Stimulated activated naive CD8-positive, alpha-beta T cell treated with anti-CD3 and anti-CD28 coated beads, Interleukin-15, amount 100 ng/mL, for 72 hours (primary cell): ENCODE measurements at regions not wholly inside any gene's neighbourhood (a gene's known extent, or its start where the extent isn't known, plus 50 kb on each side); places are given as distances from the start of the nearest gene placed in this dataset.

Experiments
- ATAC-seq: fragments of 150-1000 bp; cut with Tn5 transposase; 2 replicates; pipeline ENCODE4 v1.10.0; 2021; ENCODE audit warnings: mild to moderate bottlenecking, moderate library complexity
- DNase-seq, 2 donors: peaks; one replicate each; pipeline ENCODE4 v3.0.0; 2021 to 2022
- H3K27ac Mint-ChIP-seq, 2 donors: one replicate each; pipeline ENCODE4 v1.8.0; 2022; ENCODE audit warnings: mild to moderate bottlenecking in 2 of 2, mixed read lengths in 2 of 2, moderate library complexity in 2 of 2
- H3K27me3 Mint-ChIP-seq: one replicate; pipeline ENCODE4 v1.8.0; 2022; ENCODE audit warnings: mixed read lengths
- H3K4me1 Mint-ChIP-seq: one replicate; pipeline ENCODE4 v1.8.0; 2022; ENCODE audit warnings: mild to moderate bottlenecking, mixed read lengths
- H3K4me3 Mint-ChIP-seq, 2 donors: one replicate each; pipeline ENCODE4 v1.8.0; 2022; ENCODE audit warnings: mild to moderate bottlenecking in 2 of 2, mixed read lengths in 2 of 2, moderate library complexity in 1 of 2
- H3K9me3 Mint-ChIP-seq, 2 donors: one replicate each; pipeline ENCODE4 v1.8.0; 2022; ENCODE audit warnings: mixed read lengths in 2 of 2

- Mint-ChIP-seq H3K4me3 (no peak overlapping the region), H3K4me1 (peaks cover 17% of the 10 kb centered on the region), H3K27ac (no peak overlapping the region), H3K27me3 (no peaks in the 10 kb centered on the region), H3K9me3 (peaks cover 0 to 4% of the 10 kb centered on the region in 2 donors)
- no peak for DNase-seq
- ATAC-seq, result no peak
Observed at GRCh38 chr12:89966495-89967240, 258.0 kb upstream of the ATP2B1 start.

- Mint-ChIP-seq H3K4me1 (peaks cover 17% of the 10 kb centered on the region), H3K9me3 (peaks cover 0 to 4% of the 10 kb centered on the region in 2 donors), H3K4me3 (no peak overlapping the region), H3K27ac (no peak overlapping the region), H3K27me3 (no peaks in the 10 kb centered on the region)
- no peak for DNase-seq
- ATAC-seq, result no peak
Observed at GRCh38 chr12:89965993-89966392, 257.4 kb upstream of the ATP2B1 start.

DNA sequence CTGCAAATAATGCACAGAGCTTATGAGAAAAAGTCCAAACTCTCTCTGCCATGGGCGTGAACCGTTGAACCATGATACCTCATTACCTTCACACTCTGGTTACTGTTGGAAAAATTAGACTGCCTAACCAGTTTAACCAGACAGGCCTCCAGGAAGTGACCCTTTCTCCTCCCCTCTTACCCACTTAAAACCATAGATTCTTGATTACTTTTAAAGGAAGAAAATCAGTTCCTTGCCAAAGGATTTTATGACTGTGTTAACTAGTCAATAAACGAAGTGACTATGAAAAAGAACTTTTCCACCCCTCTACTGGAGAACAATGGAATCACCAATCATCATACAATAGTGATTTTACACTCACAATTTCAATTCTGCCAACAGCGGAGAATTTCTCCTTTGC lies 254.0 kb upstream of the ATP2B1 start:
- DNase-seq (no peak), ATAC-seq (no peak)
- H3K4me3 Mint-ChIP-seq, result no peak overlapping the region
- H3K27me3 Mint-ChIP-seq, result no peaks in the 10 kb centered on the region
- no peaks in the 10 kb centered on the region for H3K9me3 Mint-ChIP-seq
- no peak overlapping the region for H3K27ac Mint-ChIP-seq
- peaks cover 28% of the 10 kb centered on the region for H3K4me1 Mint-ChIP-seq

GRCh38 chr12:89960607-89961394 lies 252.2 kb upstream of the ATP2B1 start:
- H3K27ac Mint-ChIP-seq, result no peak overlapping the region
- DNase-seq, result peak in 1 of 2 donors; percentile 14
- ATAC-seq, result peak; percentile 64
- no peak overlapping the region for H3K4me3 Mint-ChIP-seq
- H3K27me3 Mint-ChIP-seq, result no peaks in the 10 kb centered on the region
- no peaks in the 10 kb centered on the region for H3K9me3 Mint-ChIP-seq
- H3K4me1 Mint-ChIP-seq, result peaks cover 28% of the 10 kb centered on the region

DNA sequence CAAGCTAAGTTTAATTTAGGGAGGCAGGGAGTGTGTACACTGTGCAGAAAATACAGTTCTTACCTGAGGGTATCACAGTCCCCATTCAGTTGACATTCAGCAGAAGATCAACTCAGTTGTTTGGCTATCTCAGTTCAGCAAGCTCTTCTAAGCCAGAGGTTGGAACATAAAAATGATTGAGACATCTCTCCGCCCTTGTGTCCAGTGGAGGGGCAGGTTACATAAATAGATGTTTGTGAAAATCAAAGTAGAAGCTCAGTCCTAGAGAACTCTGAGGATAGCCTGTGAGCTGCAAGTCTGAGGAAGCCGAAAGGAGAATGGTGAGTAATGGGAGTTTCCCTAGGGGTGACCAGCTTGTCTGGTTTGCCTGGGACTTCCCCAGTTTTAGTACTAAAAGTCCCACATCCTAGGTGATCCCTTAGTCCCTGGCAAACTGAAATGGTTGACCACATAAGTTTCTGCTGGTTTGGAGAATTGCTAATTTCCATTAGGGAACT lies 251.4 kb upstream of the ATP2B1 start:
- Mint-ChIP-seq H3K4me3 (peak overlapping the region in 1 of 2 donors; percentile 62), H3K4me1 (peaks cover 28% of the 10 kb centered on the region), H3K27ac (no peak overlapping the region), H3K9me3 (no peaks in the 10 kb centered on the region), H3K27me3 (no peaks in the 10 kb centered on the region)
- DNase-seq, result peak; percentile 30 to 54
- peak; percentile 97 for ATAC-seq

DNA sequence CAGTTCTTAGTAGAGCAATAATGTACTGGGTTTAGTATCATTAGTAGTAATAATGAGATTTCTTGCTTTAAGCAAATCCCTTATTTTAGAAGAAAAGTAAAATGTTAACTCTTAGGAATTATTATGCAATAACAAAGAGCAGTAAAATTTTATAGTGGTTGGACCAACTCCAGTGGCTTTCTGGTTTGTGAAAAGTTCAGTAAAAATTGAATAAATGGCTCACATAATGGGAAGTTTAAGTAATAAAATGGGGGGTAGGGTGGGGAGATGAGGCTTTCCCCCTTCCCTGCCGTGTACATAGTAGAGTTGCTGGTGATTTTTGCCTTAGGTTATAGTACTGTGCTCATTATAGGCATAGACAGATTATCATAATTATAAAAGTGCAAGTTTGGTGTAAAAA lies 250.5 kb upstream of the ATP2B1 start:
- Mint-ChIP-seq H3K27me3 (no peaks in the 10 kb centered on the region), H3K9me3 (no peaks in the 10 kb centered on the region), H3K4me3 (no peak overlapping the region), H3K4me1 (peaks cover 28% of the 10 kb centered on the region), H3K27ac (no peak overlapping the region)
- DNase-seq (no peak), ATAC-seq (no peak)

DNA sequence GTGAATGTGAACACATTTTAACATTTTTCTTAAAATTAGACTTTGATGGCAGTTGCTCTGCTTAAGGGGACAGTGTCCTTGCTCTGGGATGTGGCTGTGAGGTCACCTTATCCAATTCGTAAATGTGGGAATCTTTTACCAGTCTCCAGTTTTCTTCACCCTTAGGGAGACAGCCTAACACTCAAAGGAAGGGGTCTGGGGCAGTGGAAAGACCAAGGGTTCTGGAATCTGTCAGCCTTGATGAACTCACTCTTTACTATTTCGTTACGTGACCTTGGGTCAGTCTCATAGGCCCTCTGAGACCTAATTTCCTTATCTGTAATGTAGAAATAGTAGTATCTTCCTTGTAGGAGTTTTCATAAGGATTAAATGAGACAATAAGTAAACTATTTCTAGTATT lies 245.6 kb upstream of the ATP2B1 start:
- DNase-seq (no peak), ATAC-seq (no peak)
- Mint-ChIP-seq H3K9me3 (peaks cover 0 to 10% of the 10 kb centered on the region in 2 donors), H3K4me3 (no peak overlapping the region), H3K27ac (no peak overlapping the region), H3K4me1 (peaks cover 27% of the 10 kb centered on the region), H3K27me3 (no peaks in the 10 kb centered on the region)

DNA sequence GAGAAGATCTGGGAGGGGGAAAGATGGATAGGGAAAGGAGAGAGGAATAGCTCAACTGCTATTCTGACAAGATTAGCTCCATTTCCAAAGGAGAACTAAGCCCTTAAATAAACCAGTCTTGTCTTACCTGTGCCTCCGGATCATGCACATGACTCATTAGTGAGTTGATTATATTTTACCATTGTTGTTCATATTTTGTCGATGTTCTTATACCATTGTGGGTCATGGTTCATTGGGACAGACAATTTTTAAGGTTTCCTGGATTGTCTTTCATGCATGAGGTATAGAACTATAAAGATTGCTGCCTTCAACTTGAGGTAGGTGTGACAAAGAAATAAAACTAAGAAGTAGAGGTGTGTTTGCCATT lies 243.0 kb upstream of the ATP2B1 start:
- ATAC-seq (no peak), DNase-seq (no peak)
- peaks cover 48% of the 10 kb centered on the region for H3K4me1 Mint-ChIP-seq
- H3K27me3 Mint-ChIP-seq, result no peaks in the 10 kb centered on the region
- H3K27ac Mint-ChIP-seq, result peak overlapping the region in 1 of 2 donors; percentile 90
- no peak overlapping the region for H3K4me3 Mint-ChIP-seq
- H3K9me3 Mint-ChIP-seq, result peaks cover 0 to 10% of the 10 kb centered on the region in 2 donors

DNA sequence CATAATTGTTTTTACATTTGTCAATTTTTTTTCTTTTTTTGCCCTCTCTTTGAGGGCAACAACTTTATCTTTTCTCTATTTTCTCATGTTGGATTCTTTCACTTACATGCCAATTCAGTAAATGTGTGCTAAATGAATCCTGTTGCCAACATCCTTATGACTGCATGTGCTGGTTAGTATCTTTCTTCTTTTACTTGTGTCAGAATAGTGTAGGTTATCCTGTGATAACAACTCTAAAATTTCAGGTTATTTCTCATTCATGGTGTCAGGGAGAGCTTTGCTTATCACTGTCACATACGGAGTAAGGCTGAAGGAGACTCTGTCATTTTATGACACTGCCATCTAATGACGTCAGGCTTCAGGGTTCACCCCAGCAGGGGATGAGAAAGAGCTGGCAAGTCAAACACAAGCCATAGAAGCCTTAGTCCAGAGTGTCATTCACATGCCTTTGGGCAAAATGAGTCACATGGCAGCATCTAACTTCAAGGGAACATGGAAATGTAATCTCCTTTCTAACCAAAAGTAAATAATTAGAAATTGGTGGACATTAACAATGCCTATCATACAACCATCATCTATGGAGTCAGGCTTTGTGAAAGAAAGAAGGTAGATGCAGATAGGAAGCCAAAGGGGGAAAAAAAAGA lies 242.5 kb upstream of the ATP2B1 start:
- peaks cover 0 to 10% of the 10 kb centered on the region in 2 donors for H3K9me3 Mint-ChIP-seq
- no peaks in the 10 kb centered on the region for H3K27me3 Mint-ChIP-seq
- ATAC-seq (peak; percentile 26), DNase-seq (peak in 1 of 2 donors; percentile 17)
- peak overlapping the region in 1 of 2 donors; percentile 90 for H3K27ac Mint-ChIP-seq
- H3K4me1 Mint-ChIP-seq, result peaks cover 49% of the 10 kb centered on the region
- H3K4me3 Mint-ChIP-seq, result peak overlapping the region in 1 of 2 donors; percentile 66

GRCh38 chr12:89950421-89950820 lies 241.8 kb upstream of the ATP2B1 start:
- ATAC-seq (no peak), DNase-seq (peak in 1 of 2 donors; percentile 13)
- Mint-ChIP-seq H3K9me3 (peaks cover 0 to 10% of the 10 kb centered on the region in 2 donors), H3K27me3 (no peaks in the 10 kb centered on the region), H3K27ac (peak overlapping the region in 1 of 2 donors; percentile 96), H3K4me3 (no peak overlapping the region), H3K4me1 (peaks cover 49% of the 10 kb centered on the region)

DNA sequence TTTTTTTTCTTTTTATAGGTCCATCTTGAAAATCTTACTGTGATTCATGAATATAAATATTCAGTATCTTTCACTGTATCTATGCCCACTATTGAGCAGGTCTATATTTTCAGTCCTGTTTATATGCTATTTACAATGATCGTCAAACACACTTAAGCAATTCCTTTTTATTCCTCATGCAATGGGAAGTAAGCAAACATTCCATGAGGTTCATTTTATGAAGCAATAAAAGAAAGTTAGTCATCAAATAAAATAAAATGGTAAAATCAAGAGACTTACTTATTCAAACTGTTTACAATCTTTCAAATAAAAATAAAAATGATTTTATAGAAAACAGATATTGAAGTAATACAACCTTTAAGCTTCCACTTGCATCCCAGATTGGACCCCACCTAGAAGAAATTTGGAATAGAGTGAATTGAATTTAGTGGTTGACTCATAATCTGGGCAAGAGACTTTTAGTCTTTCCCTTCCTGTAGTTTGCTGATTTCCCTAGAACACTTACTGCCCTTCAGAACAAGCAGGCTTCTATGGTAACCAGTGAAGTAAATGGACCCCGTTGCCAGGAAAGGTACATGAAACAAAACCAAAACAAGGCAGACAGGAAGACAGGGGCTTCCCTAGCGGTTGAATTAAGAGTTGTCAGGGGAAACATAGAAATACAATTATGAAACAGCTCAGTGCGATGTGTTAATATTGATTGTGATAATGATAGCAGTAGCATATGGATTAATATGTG lies 241.0 kb upstream of the ATP2B1 start:
- Mint-ChIP-seq H3K4me1 (peaks cover 49% of the 10 kb centered on the region), H3K27me3 (no peaks in the 10 kb centered on the region), H3K4me3 (peak overlapping the region; percentile 4 to 64), H3K27ac (peak overlapping the region in 1 of 2 donors; percentile 96), H3K9me3 (peaks cover 0 to 10% of the 10 kb centered on the region in 2 donors)
- DNase-seq (peak; percentile 55 to 78), ATAC-seq (peak; percentile 96)

GRCh38 chr12:89948271-89949175 lies 239.9 kb upstream of the ATP2B1 start:
- ATAC-seq, result no peak
- no peak for DNase-seq
- no peak overlapping the region for H3K4me3 Mint-ChIP-seq

DNA sequence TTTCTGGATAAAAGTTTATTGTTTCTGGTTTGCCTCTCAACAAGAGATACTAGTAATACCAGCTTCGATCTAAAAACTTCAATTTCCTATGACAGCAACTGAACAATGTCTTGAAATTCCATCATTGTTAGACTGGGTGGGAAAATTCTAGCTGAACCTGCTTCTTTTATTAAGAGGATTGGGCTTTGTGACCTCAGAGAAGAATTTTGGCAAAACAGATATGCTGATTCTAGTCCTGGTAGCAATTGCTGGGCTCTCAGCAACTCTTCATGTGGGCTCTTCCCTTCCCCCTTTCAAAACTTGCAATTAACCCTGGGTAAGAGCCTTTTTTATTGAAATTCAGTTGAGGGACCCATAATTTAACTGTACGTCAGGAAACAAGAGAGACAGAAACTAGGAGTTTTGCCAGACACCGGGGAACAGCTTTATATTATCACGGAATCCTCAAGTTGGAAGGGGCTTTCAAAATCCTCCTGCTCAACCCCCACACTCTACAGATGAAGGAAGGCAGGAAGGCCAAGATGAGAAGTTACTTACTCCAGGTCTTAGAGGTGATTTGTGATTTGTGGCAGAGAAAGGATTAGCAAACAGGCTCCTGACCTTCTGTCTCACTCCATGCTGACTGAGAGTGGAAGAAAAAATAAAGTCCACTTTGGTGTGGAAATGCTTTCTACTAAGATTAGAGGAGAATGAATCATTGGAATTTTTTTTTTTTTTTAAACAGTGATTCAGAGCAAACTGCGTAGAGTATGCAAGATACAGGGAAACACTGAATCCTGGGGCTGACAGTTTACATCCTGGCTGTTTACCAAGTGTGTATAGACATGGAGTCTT lies 239.0 kb upstream of the ATP2B1 start:
- H3K9me3 Mint-ChIP-seq, result peaks cover 0 to 10% of the 10 kb centered on the region in 2 donors
- peak; percentile 35 for ATAC-seq
- H3K27ac Mint-ChIP-seq, result peak overlapping the region in 1 of 2 donors; percentile 52
- H3K27me3 Mint-ChIP-seq, result no peaks in the 10 kb centered on the region
- H3K4me1 Mint-ChIP-seq, result peaks cover 54% of the 10 kb centered on the region
- DNase-seq, result no peak
- no peak overlapping the region for H3K4me3 Mint-ChIP-seq

More at GRCh38 chr12:89948271-89949175, 239.9 kb upstream of the ATP2B1 start:
- Mint-ChIP-seq H3K4me1 (peaks cover 49% of the 10 kb centered on the region), H3K27ac (peak overlapping the region in 1 of 2 donors; percentile 96), H3K27me3 (no peaks in the 10 kb centered on the region), H3K9me3 (peaks cover 0 to 10% of the 10 kb centered on the region in 2 donors)
